Keratinocyte (primary cell): ENCODE measurements at regions not wholly inside any gene's neighbourhood (a gene's known extent, or its start where the extent isn't known, plus 50 kb on each side); places are given as distances from the start of the nearest gene placed in this dataset.

Source experiments
- DNase-seq: peaks from one replicate; pipeline ENCODE4 v3.0.0-alpha.2; 2011; ENCODE audit warnings: low read depth, missing footprints, low spot score
- FAIRE-seq: peaks from 2 replicates; lab custom pipeline; 2011; peaks lifted over from hg19 to GRCh38; lab: Jason Lieb, UNC
- H2AFZ ChIP-seq: 2 replicates; pipeline ENCODE4 v1.6.0; 2012; ENCODE audit warnings: low read length, control low read depth, inconsistent platforms; ENCODE audit not compliant: control insufficient read depth
- H3K27ac ChIP-seq: 2 replicates; pipeline ENCODE4 v1.5.1; 2011; ENCODE audit warnings: low read length; ENCODE audit not compliant: control insufficient read depth, insufficient read depth
- H3K27me3 ChIP-seq: 3 replicates; pipeline ENCODE4 v1.6.0; 2011; ENCODE audit warnings: low read length; ENCODE audit not compliant: control insufficient read depth, insufficient read depth; ENCODE audit errors: extremely low read depth
- H3K36me3 ChIP-seq, 2 experiments: 2 replicates in 1 of 2; 3 replicates in 1 of 2; pipeline ENCODE4 v1.5.1; 2011; ENCODE audit warnings: low read length in 2 of 2, mild to moderate bottlenecking in 1 of 2; ENCODE audit not compliant: control insufficient read depth in 2 of 2, insufficient read depth in 2 of 2; ENCODE audit errors: extremely low read depth in 1 of 2
- H3K4me1 ChIP-seq: 3 replicates; pipeline ENCODE4 v1.5.1; 2011; ENCODE audit warnings: low read length; ENCODE audit not compliant: control insufficient read depth, insufficient read depth; ENCODE audit errors: extremely low read depth
- H3K4me2 ChIP-seq: 3 replicates; pipeline ENCODE4 v1.6.0; 2011; ENCODE audit warnings: low read depth, low read length; ENCODE audit not compliant: control insufficient read depth, insufficient read depth; ENCODE audit errors: extremely low read depth
- H3K4me3 ChIP-seq, 3 experiments: fragments of 200-600 bp in 1 of 3; sonication (generic) in 1 of 3; 2 replicates in 2 of 3; 3 replicates in 1 of 3; pipeline ENCODE4 v1.5.1; 2011 to 2016; ENCODE audit warnings: low read length in 3 of 3, mild to moderate bottlenecking in 3 of 3, control low read depth in 2 of 3, inconsistent platforms in 1 of 3, low read depth in 1 of 3, mixed read lengths in 1 of 3, mixed run types in 1 of 3, moderate library complexity in 1 of 3; ENCODE audit not compliant: control insufficient read depth in 2 of 3, insufficient read depth in 2 of 3; ENCODE audit errors: extremely low read depth in 1 of 3
- H3K79me2 ChIP-seq: 2 replicates; pipeline ENCODE4 v1.6.0; 2012; ENCODE audit warnings: low read length; ENCODE audit not compliant: control insufficient read depth, insufficient read depth
- H3K9ac ChIP-seq: 3 replicates; pipeline ENCODE4 v1.6.0; 2011; ENCODE audit warnings: low read length; ENCODE audit not compliant: control insufficient read depth, insufficient read depth; ENCODE audit errors: extremely low read depth
- H3K9me1 ChIP-seq: 3 replicates; pipeline ENCODE4 v1.6.0; 2011; ENCODE audit warnings: low read length; ENCODE audit not compliant: control insufficient read depth, insufficient read depth; ENCODE audit errors: extremely low read depth
- H3K9me3 ChIP-seq: 2 replicates; pipeline ENCODE4 v1.5.1; 2012; ENCODE audit warnings: low read depth, low read length; ENCODE audit not compliant: control insufficient read depth
- H4K20me1 ChIP-seq: 3 replicates; pipeline ENCODE4 v1.6.0; 2011; ENCODE audit warnings: low read length; ENCODE audit not compliant: control insufficient read depth, insufficient read depth; ENCODE audit errors: extremely low read depth
- EZH2 ChIP-seq: IDR thresholded peaks from one replicate; pipeline ENCODE4 v1.6.1; 2012; ENCODE audit warnings: inconsistent platforms, mild to moderate bottlenecking, low read length, moderate library complexity
- dilution Hi-C: fragments of 300-500 bp; cut with MboI; formaldehyde crosslinking; loops from one replicate; pipeline ENCODE4 v1.7.0; 2020; ENCODE audit warnings: low sequenced_read_pairs; ENCODE audit not compliant: extremely low pct_ligation_motif_present
- TF ChIP-seq, protein P1 (sequence below), 3 experiments: IDR thresholded peaks in 1 of 3; conservative IDR thresholded peaks in 1 of 3; optimal IDR thresholded peaks in 1 of 3; 2 replicates in 2 of 3; 3 replicates in 1 of 3; pipeline versions ENCODE3 to v1.5.1; 2011; ENCODE audit warnings: low read length in 3 of 3, mild to moderate bottlenecking in 3 of 3, moderate library complexity in 2 of 3, control low read depth in 1 of 3, inconsistent platforms in 1 of 3; ENCODE audit not compliant: insufficient read depth in 2 of 3; ENCODE audit errors: extremely low read depth in 1 of 3

DNA sequence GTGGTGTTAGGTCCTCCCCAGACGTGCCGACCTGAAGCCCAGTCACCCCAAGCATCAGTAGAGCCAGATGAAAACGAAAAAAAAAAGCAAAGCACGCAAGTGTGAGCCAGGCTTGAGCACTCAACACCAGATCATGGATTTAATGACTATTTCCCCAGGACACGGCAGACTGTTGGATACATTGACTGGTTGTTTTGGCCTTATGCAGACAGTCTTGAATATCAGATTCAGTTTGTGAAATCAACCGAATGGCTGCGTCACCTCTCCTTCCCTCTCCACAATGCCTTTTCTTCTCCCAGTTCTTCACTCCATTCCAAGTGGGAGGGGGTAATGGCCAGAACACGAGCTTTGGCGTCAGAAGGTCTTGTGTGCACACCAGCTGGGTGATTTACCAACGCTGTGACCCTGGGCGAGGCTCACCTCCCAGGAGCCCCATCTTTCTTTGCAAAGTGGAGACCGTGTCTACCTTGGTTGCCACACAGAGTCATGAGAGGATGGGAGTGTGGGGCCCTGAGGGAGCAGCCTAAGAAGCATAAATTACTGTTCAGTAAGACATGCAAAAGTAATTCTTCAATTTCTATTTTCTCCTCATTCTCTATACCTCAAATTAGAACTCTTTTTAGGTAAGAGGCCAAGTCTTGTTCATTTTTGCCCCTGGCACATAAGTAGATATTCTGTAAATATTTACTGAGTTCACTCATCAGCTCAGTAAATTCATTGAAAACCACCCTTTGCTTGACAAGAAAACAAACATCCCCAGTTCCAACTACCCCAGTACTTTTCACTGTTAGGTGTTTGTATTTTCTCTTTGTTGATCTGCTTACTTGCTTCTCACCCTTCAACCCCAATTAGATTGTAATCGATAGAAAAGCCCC, 181.1 kb upstream of the COPS8 start:
- H3K4me1 ChIP-seq, result no peaks in the 10 kb centered on the region
- H3K36me3 ChIP-seq, result no peaks in the 10 kb centered on the region
- H3K4me3 ChIP-seq, result no peak overlapping the region
- no peak overlapping the region for H3K9ac ChIP-seq
- DNase-seq, result no peak
- no peak overlapping the region for H3K27ac ChIP-seq
- no peaks in the 10 kb centered on the region for H3K9me1 ChIP-seq
- no peaks in the 10 kb centered on the region for H3K9me3 ChIP-seq
- TF ChIP-seq, protein P1, sequence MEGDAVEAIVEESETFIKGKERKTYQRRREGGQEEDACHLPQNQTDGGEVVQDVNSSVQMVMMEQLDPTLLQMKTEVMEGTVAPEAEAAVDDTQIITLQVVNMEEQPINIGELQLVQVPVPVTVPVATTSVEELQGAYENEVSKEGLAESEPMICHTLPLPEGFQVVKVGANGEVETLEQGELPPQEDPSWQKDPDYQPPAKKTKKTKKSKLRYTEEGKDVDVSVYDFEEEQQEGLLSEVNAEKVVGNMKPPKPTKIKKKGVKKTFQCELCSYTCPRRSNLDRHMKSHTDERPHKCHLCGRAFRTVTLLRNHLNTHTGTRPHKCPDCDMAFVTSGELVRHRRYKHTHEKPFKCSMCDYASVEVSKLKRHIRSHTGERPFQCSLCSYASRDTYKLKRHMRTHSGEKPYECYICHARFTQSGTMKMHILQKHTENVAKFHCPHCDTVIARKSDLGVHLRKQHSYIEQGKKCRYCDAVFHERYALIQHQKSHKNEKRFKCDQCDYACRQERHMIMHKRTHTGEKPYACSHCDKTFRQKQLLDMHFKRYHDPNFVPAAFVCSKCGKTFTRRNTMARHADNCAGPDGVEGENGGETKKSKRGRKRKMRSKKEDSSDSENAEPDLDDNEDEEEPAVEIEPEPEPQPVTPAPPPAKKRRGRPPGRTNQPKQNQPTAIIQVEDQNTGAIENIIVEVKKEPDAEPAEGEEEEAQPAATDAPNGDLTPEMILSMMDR (optimal IDR thresholded peaks at IDR 0.05 in 1 of 3, IDR thresholded peaks at IDR 0.05 in 1 of 3, conservative IDR thresholded peaks at IDR 0.05 in 1 of 3; ENCODE audit: extremely low read depth in 1 of 3, insufficient read depth in 2 of 3, low read length in 3 of 3), result no peak
- no peak for TF ChIP-seq EZH2
- H3K27me3 ChIP-seq, result no peaks in the 10 kb centered on the region
- no peak overlapping the region for H2AFZ ChIP-seq
- dilution Hi-C loops, result no loop called here
- no peaks in the 10 kb centered on the region for H4K20me1 ChIP-seq
- no peaks in the 10 kb centered on the region for H3K79me2 ChIP-seq
- FAIRE-seq, result no peak
- H3K4me2 ChIP-seq, result no peak overlapping the region

DNA sequence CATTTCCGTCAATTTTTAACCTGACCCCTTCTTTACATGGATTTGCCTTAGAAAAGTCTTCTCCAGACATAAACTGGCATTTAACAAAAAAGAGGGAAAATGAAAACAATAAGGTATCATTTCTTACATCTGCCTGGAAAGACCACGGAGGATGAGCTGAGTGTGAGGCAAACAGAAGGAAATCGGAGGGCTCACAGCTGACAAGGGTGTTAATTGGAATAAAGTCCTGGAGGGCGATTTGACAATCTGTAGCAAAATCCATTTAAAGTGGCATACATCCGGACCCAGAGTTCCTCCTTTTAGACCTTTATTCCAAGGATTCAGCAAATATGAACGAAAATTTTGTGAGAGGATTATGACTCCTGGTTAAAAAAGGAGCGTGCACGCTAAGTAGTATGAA, 179.7 kb upstream of the COPS8 start:
- H3K36me3 ChIP-seq, result no peaks in the 10 kb centered on the region
- no peaks in the 10 kb centered on the region for H3K9me3 ChIP-seq
- no peak overlapping the region for H3K9ac ChIP-seq
- no peak overlapping the region for H3K27ac ChIP-seq
- DNase-seq (no peak), FAIRE-seq (no peak)
- H3K4me2 ChIP-seq, result no peak overlapping the region
- no peaks in the 10 kb centered on the region for H3K79me2 ChIP-seq
- dilution Hi-C loops, result no loop called here
- H2AFZ ChIP-seq, result no peak overlapping the region
- no peaks in the 10 kb centered on the region for H4K20me1 ChIP-seq
- TF ChIP-seq, protein P1 (optimal IDR thresholded peaks at IDR 0.05 in 1 of 3, IDR thresholded peaks at IDR 0.05 in 1 of 3, conservative IDR thresholded peaks at IDR 0.05 in 1 of 3; ENCODE audit: extremely low read depth in 1 of 3, insufficient read depth in 2 of 3, low read length in 3 of 3), result no peak
- TF ChIP-seq EZH2, result no peak
- no peaks in the 10 kb centered on the region for H3K9me1 ChIP-seq
- H3K4me1 ChIP-seq, result no peaks in the 10 kb centered on the region
- no peaks in the 10 kb centered on the region for H3K27me3 ChIP-seq
- H3K4me3 ChIP-seq, result no peak overlapping the region
